ENCODE measurements at regions not wholly inside any gene's neighbourhood (a gene's known extent, or its start where the extent isn't known, plus 50 kb on each side); places are given as distances from the start of the nearest gene placed in this dataset.

DNA sequence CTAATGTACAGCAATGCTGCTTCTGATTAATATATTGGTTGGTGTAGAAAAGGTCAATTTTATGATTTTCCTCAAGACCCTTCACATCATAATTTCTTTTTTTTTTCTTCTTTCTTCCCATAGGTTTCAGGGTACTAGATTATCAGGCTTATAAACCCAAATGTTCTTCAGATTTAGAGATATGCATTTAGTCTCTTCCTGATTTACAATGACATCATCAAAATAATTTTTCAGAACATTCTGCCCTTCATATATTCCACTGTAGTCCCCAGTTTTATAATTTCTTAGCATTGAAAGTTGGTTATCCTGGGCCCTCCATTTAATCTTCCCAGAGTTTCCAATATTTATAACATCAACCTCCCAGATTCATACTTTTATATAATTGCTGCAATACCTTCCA, 226.7 kb upstream of the LRFN5 start:
- no peak overlapping the region for H3K27ac ChIP-seq
- peaks cover 29% of the 10 kb centered on the region for H3K27me3 ChIP-seq (ENCODE audit: insufficient read depth, low read depth, severe bottlenecking)
- TF ChIP-seq, protein P1, sequence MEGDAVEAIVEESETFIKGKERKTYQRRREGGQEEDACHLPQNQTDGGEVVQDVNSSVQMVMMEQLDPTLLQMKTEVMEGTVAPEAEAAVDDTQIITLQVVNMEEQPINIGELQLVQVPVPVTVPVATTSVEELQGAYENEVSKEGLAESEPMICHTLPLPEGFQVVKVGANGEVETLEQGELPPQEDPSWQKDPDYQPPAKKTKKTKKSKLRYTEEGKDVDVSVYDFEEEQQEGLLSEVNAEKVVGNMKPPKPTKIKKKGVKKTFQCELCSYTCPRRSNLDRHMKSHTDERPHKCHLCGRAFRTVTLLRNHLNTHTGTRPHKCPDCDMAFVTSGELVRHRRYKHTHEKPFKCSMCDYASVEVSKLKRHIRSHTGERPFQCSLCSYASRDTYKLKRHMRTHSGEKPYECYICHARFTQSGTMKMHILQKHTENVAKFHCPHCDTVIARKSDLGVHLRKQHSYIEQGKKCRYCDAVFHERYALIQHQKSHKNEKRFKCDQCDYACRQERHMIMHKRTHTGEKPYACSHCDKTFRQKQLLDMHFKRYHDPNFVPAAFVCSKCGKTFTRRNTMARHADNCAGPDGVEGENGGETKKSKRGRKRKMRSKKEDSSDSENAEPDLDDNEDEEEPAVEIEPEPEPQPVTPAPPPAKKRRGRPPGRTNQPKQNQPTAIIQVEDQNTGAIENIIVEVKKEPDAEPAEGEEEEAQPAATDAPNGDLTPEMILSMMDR (IDR thresholded peaks at IDR 0.05; ENCODE audit: low read depth, low read length): no peak
- no peak for DNase-seq
- H3K4me3 ChIP-seq (ENCODE audit: low read depth, low read length): no peak overlapping the region
- H3K36me3 ChIP-seq: no peaks in the 10 kb centered on the region
- H3K9me3 ChIP-seq (ENCODE audit: severe bottlenecking): no peaks in the 10 kb centered on the region

DNA sequence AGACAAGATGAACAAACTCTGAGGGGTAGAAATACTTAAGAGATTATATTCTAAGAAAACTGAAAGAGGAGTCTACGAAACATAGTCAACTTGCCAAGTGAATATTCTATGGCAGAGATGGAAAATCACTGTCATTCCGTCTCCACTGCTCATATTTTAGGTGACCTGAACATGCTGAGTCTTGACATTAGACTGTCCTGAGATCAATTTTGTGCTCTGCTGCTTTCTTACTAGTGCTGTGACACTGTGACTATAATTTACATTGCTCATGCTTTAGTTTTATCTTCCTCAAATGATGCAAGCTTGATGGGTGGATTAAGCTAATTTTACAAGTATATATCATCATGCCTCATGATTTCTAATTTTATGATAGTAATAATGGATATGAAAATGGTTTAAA, 228.2 kb upstream of the LRFN5 start:
- DNase-seq: no peak
- no peak overlapping the region for H3K27ac ChIP-seq
- H3K9me3 ChIP-seq (ENCODE audit: severe bottlenecking): no peaks in the 10 kb centered on the region
- H3K36me3 ChIP-seq: no peaks in the 10 kb centered on the region
- TF ChIP-seq, protein P1 (IDR thresholded peaks at IDR 0.05; ENCODE audit: low read depth, low read length): no peak
- H3K27me3 ChIP-seq (ENCODE audit: insufficient read depth, low read depth, severe bottlenecking): peaks cover 34% of the 10 kb centered on the region
- no peak overlapping the region for H3K4me3 ChIP-seq (ENCODE audit: low read depth, low read length)

DNA sequence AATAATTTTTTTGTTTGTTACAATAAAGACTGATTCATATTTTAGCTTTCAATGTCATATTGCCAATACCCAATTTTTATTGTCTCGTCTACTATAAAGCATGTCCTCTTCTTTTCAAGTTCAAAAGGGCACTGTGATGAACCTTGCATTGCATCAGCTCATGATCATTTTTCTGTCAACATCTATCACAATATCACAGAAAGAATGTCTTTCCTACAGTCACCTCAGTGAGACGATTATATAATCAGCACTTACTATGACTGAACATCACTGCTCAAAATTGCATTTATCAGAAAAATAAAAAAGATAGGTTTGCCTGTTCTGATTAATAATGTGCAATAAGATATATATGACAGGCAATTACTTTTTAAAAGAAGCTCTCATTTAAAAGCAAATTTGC, 228.7 kb upstream of the LRFN5 start:
- no peak for DNase-seq

DNA sequence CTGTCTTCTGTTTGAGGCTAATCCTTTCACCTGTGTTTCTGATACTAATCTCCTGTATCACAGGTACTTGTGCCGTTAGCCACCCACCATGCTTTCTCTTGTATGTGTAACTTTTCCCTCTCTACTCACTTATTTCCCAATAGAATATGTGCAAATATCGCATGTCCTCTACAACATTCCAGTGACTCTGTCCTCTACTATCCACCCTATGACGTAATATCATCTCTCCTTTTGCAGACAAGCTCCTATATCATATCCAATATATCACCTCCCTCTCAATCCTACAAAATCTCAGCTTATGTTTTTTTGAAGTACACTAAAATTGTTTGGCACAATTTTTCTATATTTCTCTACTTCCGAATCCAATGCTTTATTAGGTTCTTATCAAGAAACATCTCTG, 232.6 kb upstream of the LRFN5 start:
- H3K9me3 ChIP-seq (ENCODE audit: severe bottlenecking): no peaks in the 10 kb centered on the region
- H3K27me3 ChIP-seq (ENCODE audit: insufficient read depth, low read depth, severe bottlenecking): peaks cover 16% of the 10 kb centered on the region
- no peak for DNase-seq
- no peaks in the 10 kb centered on the region for H3K36me3 ChIP-seq
- H3K4me3 ChIP-seq (ENCODE audit: low read depth, low read length): no peak overlapping the region
- TF ChIP-seq, protein P1 (IDR thresholded peaks at IDR 0.05; ENCODE audit: low read depth, low read length): no peak
- no peak overlapping the region for H3K27ac ChIP-seq

More for the DNA sequence above, 228.7 kb upstream of the LRFN5 start:
- H3K4me3 ChIP-seq (ENCODE audit: low read depth, low read length): no peak overlapping the region
- no peaks in the 10 kb centered on the region for H3K36me3 ChIP-seq
- TF ChIP-seq, protein P1 (IDR thresholded peaks at IDR 0.05; ENCODE audit: low read depth, low read length): no peak
- no peaks in the 10 kb centered on the region for H3K9me3 ChIP-seq (ENCODE audit: severe bottlenecking)
- peaks cover 34% of the 10 kb centered on the region for H3K27me3 ChIP-seq (ENCODE audit: insufficient read depth, low read depth, severe bottlenecking)
- no peak overlapping the region for H3K27ac ChIP-seq

DNA sequence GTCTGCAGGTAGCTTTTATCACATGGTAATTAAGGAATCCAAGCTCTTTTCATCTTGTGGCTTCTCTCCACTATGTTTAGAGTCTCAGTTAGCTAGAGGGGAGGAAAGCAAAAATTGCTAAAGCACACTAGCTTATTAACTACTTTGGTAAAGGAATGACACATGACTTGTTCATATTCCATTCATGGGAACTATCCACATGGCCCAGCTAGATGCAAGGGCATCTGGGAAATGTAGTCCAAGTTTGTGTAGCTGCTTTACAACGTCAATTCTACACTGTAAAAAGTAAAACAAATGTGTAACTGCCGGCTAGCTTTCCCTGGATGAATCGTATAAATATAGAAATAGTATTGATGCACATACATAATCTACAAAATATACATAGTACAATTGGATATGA, 244.5 kb upstream of the LRFN5 start:
- H3K9me3 ChIP-seq (ENCODE audit: severe bottlenecking): no peaks in the 10 kb centered on the region
- no peak overlapping the region for H3K27ac ChIP-seq
- no peak overlapping the region for H3K4me3 ChIP-seq (ENCODE audit: low read depth, low read length)
- H3K27me3 ChIP-seq (ENCODE audit: insufficient read depth, low read depth, severe bottlenecking): peaks cover 8% of the 10 kb centered on the region
- TF ChIP-seq, protein P1 (IDR thresholded peaks at IDR 0.05; ENCODE audit: low read depth, low read length): no peak
- no peaks in the 10 kb centered on the region for H3K36me3 ChIP-seq
- no peak for DNase-seq

DNA sequence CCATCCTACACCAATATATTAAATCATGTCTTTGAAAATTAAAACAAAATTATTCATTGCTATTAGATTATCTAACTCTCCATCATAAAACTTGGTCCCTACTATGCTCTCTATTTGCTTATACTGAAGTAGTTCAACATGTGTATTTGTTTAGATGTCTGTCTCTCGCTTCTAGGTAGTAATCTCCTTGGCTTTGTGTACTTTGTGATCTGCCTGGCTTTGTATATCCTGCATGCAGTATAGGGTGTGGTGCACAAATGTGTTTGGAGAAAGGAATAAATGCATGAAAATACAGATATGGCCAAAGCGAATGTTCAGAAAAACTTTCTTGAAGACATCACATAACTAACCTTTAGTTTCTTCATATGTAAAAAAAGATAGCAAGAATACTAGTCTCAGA, 246.6 kb upstream of the LRFN5 start:
- TF ChIP-seq, protein P1 (IDR thresholded peaks at IDR 0.05; ENCODE audit: low read depth, low read length): no peak
- Histone ChIP-seq H3K36me3 (no peaks in the 10 kb centered on the region), H3K9me3 (ENCODE audit: severe bottlenecking) (no peaks in the 10 kb centered on the region), H3K27ac (no peak overlapping the region), H3K27me3 (ENCODE audit: insufficient read depth, low read depth, severe bottlenecking) (peaks cover 10% of the 10 kb centered on the region), H3K4me3 (ENCODE audit: low read depth, low read length) (no peak overlapping the region)
- DNase-seq: no peak

Measured in WERI-Rb-1 (cell line).